Posterior cingulate gyrus (tissue), 11 donors: ENCODE measurements at regions not wholly inside any gene's neighbourhood (a gene's known extent, or its start where the extent isn't known, plus 50 kb on each side); places are given as distances from the start of the nearest gene placed in this dataset.

Experiments used
- DNase-seq, 10 donors: peaks; one replicate each; pipeline versions ENCODE4 v3.0.0 to v3.0.0-alpha.2; 2020 to 2021; ENCODE audit warnings: mixed read lengths in 3 of 10
- intact Hi-C: fragments of 100-400 bp; cut with DNase I; formaldehyde crosslinking; loops from one replicate; pipeline ENCODE4 v1.15.1; 2023

DNA sequence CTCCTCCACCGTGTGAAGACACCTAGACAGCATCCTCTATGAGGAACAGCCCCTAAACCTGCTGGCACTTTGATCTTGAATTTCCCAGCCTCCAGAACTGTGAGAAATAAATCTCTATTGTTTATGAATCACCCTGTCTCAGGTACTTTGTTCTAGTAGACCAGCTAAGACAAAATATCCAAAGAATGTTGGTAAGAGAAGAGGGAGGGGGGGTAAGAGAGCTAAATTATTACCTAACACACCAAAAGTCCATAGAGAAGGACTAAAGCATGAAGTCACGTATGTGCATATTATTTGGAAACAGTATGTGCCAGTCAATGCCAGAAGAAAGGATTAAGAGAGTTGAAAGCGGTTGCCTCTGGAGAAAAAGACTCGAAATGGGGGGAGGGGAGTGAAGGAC, 211.0 kb downstream of the SP3 start:
- DNase-seq = no peak
- intact Hi-C loops = no loop called here

DNA sequence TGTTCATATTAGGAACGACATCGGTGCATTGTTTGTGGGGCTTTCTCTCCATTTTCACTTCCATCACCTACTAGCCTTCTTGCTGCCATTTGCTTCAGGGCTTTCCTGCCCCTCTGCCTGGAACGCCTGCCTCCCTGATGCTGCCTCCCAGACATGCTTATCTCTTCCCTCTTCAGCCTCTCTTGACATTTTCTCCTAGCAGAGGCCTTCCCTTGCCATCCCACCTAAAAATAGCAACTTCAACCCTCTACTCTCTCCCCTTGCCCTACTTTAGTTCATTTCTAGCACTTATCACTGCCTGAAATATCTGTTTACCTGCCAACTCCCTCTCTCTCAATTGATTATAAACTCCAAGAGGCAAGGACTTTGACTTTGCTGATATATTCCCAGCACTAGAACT, 210.3 kb downstream of the SP3 start:
- intact Hi-C loops = no loop called here
- no peak for DNase-seq

DNA sequence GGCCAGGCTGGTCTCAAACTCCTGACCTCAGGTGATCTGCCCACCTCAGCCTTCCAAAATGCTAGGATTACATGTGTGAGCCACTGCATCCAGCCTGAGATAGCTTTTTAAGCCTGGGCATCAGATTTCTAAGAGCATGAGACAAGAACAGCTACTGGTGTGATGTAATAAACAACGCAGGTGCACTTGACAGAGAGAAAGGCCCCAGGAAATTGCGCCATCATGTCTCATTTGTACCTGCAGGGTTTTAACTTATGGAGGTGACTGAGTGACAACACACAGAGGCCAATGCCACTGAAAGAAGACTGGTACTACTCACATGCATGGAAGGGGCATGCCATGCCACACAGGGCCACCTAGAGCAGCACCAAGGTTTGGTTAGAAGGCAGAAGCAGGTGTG, 209.4 kb downstream of the SP3 start:
- intact Hi-C loops = no loop called here
- DNase-seq = no peak

DNA sequence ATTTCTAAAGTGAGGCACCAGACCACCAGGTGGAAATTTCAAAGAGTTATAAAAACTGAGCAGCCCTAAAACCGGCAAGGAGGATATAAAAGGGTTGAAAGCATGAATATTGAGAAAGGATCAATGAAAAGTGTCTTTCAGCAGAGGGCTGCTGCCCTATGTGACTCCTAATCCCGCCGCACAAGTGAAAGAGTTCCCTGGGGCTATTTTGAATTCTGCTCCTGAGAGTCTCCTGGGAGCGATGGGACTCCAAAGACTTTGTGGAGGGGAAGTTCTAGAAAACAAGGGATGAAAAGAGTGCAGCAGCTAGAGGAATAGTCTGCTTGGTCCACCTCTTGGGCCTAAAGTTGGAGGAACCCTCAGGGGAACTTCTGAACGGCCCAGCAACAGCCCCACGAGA, 205.2 kb downstream of the SP3 start:
- no peak for DNase-seq
- intact Hi-C loops = no loop called here

DNA sequence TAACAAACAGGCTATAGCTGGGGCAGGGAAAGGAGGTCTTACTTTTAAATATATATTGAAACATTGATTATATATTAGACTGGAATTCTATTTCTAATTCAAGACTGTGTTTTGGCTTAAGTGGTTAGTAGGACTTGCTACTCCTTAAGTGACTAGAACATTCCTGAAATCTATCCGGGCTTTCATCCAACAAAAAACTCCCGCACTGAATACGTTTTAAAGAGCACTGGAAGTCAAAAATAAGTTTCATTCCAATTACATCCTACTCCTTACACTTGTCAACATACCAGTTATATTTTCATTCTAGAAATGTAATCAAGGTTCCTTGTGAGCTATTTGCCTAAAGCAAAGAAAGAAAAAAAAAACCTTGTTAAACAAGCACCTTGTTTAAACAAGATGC, 204.6 kb downstream of the SP3 start:
- no peak for DNase-seq

GRCh38 chr2:173761603-173762119, 203.5 kb downstream of the SP3 start:
- intact Hi-C loops = no loop called here
- DNase-seq = no peak

More for the DNA sequence above, 204.6 kb downstream of the SP3 start:
- intact Hi-C loops = no loop called here

DNA sequence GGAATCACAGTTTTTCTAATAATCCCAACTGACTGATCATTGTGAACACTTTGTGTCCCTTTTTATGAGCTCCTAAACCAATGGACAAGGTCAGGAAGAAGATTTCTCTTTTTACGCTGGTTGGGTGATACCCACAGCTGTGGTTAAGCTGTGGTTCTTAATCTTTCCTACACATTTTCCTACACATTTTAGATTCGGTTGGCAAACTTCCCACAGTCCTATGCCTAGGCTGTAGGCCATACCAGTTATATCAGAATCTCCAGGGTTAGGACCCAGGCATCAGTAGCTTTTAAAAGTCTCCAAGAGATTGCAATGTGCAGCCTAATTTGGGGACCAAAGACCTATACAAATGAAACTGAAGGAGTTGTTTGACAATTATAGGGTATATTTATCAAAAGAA, 203.0 kb downstream of the SP3 start:
- no peak for DNase-seq
- intact Hi-C loops = no loop called here

DNA sequence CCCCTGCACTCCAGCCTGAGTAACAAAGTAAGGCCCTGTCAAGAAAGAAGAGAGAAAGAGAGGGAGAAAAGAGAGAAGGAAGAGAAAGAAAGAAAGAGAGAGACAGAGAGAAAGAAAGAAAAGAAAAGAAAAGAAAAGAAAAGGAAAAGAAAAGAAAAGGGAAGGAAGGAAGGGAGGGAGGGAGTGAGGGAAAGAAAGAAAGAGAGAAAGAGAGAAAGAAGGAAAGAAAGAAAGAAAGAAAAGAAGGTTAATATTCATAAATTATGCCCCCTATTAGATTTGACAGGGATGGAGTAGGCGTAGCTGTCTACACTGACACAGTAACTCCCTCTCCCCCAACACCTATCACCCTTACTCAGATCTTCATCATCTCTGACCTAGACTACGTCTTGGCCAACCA, 202.3 kb downstream of the SP3 start:
- intact Hi-C loops = no loop called here
- no peak for DNase-seq

DNA sequence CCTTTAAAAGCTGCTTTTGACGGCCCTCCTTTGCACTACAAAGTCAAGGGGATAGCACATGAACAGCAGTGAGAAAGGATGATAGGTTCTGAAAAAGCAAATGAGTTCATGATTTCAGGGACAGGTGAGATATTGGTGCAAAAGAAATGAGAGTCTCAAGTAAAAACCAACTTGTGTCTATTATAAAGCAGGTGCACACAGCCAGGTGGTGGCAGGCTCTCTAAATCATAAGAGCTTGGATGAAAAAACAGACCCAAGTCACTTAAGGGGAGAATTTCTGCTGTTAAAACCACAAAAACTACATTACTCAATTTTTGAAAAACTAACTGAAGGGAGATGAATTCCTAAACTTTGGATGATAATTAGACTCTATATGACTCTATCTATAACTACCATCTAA, 201.5 kb downstream of the SP3 start:
- DNase-seq = no peak
- intact Hi-C loops = no loop called here

- intact Hi-C loops = no loop called here
- no peak for DNase-seq
These were observed 201.1 kb downstream of the SP3 start for GRCh38 chr2:173764094-173764493.

- DNase-seq = no peak
- intact Hi-C loops = no loop called here
These were observed 198.5 kb downstream of the SP3 start for GRCh38 chr2:173766537-173767289.

DNA sequence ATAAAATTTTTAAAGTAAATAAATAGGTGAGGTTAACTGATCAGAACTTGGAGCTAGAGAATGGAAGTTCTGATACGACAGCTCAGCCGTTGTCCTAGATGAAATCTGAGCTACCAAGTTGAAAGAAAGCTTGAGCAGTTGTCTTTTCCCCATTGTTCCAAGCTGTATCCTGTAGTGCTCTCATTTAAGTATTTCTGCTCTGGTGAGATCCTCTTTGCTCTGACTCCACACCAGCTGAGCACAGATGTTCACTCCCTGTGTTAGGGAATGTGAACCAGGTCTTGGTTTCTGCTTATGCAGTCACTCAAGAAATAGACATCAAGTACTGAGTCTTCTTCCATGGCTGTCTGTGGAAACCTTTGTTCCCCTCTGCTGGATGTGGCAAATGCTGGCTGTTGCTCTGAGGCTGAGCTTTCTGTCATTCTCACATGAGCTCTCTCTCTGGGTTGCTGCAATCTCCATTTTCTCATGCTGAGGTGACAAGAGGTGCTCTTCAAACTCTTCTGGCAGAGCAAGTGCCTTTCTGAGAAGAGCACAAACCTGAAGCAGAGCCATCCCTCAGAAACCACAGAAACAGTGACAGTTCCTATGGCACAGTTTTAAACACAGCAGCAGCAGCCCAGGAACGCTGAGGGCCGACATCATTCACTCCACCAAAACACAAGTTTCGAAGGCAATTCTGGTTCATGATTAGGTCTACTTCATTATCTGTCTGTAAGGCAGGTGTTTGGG, 194.1 kb downstream of the SP3 start:
- DNase-seq = no peak

DNA sequence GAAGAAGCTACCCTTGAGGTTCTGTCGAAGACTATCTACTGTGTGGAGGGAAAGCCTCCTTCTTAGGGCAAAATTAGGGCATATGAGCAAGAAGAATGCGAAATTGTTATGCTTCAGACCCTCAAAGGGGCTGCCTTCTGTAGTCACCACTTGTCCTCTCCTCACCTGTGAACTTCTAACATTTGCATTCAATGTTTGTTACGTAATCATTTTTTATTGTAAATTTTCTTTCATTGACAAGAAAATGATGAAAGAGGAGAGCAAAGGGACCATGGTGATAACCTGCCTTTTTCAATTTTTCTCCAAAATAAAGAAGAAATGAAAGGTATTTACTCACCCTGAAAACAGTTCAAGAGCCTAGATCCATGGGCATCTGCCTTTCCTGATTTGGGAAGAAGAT, 193.0 kb downstream of the SP3 start:
- intact Hi-C loops = no loop called here
- DNase-seq = no peak

More for the DNA sequence above, 194.1 kb downstream of the SP3 start:
- intact Hi-C loops = no loop called here

DNA sequence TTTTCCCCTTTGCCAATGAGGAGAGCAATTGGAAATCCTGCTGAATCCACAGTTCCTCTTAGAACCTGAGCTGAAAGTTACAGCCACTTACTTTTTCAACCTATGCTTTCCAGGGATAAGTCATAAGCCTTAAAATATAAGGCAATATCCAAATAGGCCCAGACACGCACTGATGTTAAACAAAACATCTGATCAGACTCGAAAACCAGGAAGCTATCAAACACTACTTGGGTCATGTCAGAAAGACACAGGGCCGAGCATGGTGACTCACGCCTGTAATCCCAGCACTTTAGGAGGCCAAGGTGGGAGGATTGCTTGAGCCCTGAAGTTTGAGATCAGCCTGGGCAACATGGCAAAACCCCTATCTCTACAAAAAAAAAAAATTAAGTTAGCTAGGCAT, 192.1 kb downstream of the SP3 start:
- DNase-seq = no peak
- intact Hi-C loops = no loop called here

DNA sequence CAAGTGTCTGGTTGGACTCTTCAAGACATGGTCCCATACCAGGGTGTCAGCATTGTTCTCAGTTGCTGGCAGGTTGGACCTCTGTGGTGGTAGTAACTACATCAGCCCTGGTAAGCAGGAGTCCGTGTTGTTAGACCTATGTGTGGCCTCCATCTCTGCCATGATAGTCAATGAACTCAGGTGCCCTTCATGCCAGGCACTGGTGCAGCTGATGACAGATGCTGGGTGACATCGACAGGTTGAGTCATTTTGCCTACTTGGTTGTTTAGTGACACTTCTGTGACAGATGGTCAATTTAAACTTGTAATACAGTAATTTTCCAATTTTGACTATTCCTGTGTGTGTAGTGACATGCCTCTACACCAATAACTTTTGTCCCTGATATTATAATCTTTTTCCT, 189.7 kb downstream of the SP3 start:
- no peak for DNase-seq
- intact Hi-C loops = no loop called here

- DNase-seq = no peak
- intact Hi-C loops = no loop called here
These were observed 182.5 kb downstream of the SP3 start for GRCh38 chr2:173782681-173783080.

GRCh38 chr2:173783382-173783781, 181.8 kb downstream of the SP3 start:
- no peak for DNase-seq
- intact Hi-C loops = no loop called here

- intact Hi-C loops = no loop called here
- no peak for DNase-seq
These were observed 179.4 kb downstream of the SP3 start for GRCh38 chr2:173785813-173786212.

GRCh38 chr2:173791502-173791901, 173.7 kb downstream of the SP3 start:
- DNase-seq = no peak
- intact Hi-C loops = no loop called here

GRCh38 chr2:173792166-173792565, 173.0 kb downstream of the SP3 start:
- DNase-seq = no peak
- intact Hi-C loops = no loop called here

DNA sequence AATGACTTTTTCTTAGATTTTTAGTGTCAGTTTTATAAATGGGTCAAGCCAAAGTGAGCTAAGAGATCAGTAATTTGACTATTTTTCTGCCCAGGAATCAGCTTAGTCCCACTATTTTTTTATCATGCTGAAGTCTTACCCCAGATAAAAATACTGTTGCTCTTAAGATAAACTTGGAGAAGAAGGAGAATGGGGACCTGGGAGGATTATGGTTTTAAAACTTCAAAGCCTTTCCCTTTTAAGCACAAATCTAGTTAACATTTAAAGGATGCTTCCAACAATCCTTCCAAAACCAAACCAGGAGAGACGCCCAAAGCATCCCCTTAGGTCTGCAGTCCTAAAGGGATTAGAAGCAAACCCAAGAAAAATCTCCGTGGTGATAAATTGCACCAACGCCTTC, 172.4 kb downstream of the SP3 start:
- intact Hi-C loops = no loop called here
- no peak for DNase-seq
